ENCODE measurements at regions not wholly inside any gene's neighbourhood (a gene's known extent, or its start where the extent isn't known, plus 50 kb on each side); places are given as distances from the start of the nearest gene placed in this dataset.

DNA sequence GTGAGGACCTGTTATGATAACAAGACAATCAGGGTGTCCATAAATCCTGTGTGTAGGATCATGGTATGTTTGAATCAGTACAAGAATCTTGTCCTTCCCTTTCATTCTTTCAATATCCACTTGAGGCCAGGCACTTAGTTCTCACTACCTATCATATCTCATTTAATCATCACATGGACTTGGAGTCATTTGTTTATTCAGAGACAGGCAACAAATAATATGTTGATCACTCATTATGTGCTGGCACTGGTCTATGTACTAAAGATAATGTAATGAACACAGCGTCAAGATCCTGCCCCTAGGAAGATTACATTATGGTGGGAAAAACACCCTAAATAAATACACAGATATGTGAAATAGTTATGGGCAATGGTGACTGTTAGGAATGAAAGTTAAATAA is 342.6 kb downstream of the LPIN1 start:
- no peaks in the 10 kb centered on the region for H3K36me3 ChIP-seq (ENCODE audit: control insufficient read depth, insufficient read depth, low read length)
- no peak for DNase-seq (ENCODE audit: low read depth)
- TF ChIP-seq, protein P1, sequence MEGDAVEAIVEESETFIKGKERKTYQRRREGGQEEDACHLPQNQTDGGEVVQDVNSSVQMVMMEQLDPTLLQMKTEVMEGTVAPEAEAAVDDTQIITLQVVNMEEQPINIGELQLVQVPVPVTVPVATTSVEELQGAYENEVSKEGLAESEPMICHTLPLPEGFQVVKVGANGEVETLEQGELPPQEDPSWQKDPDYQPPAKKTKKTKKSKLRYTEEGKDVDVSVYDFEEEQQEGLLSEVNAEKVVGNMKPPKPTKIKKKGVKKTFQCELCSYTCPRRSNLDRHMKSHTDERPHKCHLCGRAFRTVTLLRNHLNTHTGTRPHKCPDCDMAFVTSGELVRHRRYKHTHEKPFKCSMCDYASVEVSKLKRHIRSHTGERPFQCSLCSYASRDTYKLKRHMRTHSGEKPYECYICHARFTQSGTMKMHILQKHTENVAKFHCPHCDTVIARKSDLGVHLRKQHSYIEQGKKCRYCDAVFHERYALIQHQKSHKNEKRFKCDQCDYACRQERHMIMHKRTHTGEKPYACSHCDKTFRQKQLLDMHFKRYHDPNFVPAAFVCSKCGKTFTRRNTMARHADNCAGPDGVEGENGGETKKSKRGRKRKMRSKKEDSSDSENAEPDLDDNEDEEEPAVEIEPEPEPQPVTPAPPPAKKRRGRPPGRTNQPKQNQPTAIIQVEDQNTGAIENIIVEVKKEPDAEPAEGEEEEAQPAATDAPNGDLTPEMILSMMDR (IDR thresholded peaks at IDR 0.05; ENCODE audit: insufficient read depth, low read length, poor library complexity, severe bottlenecking) = no peak
- no peaks in the 10 kb centered on the region for H3K27me3 ChIP-seq (ENCODE audit: control insufficient read depth, insufficient read depth, low read length)
- H3K4me3 ChIP-seq (ENCODE audit: low read depth, low read length) = no peak overlapping the region

DNA sequence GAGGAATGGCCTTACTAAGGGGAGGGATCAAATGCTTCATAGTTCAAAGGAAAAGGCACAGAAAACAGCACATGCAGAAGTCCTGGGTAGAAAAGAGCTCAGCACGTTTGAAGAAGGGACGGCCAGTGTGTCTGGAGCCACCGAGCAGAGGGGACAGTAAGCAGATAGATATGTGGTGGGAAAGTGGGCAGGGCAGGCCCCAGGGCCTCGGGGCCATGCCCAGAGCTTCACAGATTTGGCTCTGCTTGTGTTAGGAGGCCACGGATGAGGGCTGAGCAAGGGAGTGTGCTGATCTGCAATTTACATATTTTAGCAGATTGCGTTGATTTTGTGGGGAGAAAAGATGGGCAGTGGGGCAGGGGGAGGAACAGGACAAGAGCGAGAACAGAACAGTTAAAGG is 343.1 kb downstream of the LPIN1 start:
- Histone ChIP-seq H3K36me3 (ENCODE audit: control insufficient read depth, insufficient read depth, low read length) (no peaks in the 10 kb centered on the region), H3K4me3 (ENCODE audit: low read depth, low read length) (no peak overlapping the region), H3K27me3 (ENCODE audit: control insufficient read depth, insufficient read depth, low read length) (no peaks in the 10 kb centered on the region)
- TF ChIP-seq, protein P1 (IDR thresholded peaks at IDR 0.05; ENCODE audit: insufficient read depth, low read length, poor library complexity, severe bottlenecking) = no peak
- DNase-seq (ENCODE audit: low read depth) = no peak

DNA sequence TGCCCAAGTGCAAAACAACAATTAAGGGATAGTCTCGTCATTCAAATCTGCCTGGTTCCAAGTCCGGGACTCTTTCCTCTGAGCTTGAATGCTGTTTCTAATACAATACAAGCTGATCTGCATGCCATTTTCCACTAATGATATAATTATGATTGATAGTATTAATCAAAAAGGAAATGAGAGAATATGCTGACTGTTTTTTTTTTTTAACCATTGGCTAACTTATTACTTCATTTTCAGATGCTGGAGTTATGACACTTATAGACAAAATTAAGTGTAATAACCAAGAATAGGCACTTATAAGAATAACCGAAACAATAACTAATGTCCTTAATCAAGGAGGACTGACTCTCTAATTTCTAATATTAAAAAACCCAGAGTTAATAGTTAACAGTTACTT is 343.6 kb downstream of the LPIN1 start:
- no peak for DNase-seq (ENCODE audit: low read depth)
- TF ChIP-seq, protein P1 (IDR thresholded peaks at IDR 0.05; ENCODE audit: insufficient read depth, low read length, poor library complexity, severe bottlenecking) = no peak
- no peak overlapping the region for H3K4me3 ChIP-seq (ENCODE audit: low read depth, low read length)
- no peaks in the 10 kb centered on the region for H3K36me3 ChIP-seq (ENCODE audit: control insufficient read depth, insufficient read depth, low read length)
- no peaks in the 10 kb centered on the region for H3K27me3 ChIP-seq (ENCODE audit: control insufficient read depth, insufficient read depth, low read length)

DNA sequence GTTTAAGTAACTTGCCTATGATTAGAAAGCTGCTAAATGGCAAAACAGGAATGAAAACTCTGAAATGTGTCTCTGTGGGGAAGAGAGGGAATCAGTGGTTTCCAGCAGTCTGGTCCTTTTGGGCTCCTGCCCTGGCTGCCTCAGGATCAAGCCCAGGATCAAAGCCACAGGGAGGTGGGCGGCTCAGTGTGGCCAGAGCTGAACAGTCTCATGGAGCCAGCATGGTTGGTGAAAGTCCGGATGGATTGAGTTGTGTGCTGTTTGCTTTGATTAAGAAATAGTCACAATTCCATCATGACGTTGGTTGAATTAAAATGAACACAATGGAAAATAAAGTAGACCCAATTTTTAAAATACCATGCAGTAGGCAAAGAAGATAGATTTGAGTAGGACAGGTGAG is 344.2 kb downstream of the LPIN1 start:
- no peak for DNase-seq (ENCODE audit: low read depth)
- Histone ChIP-seq H3K4me3 (ENCODE audit: low read depth, low read length) (no peak overlapping the region), H3K36me3 (ENCODE audit: control insufficient read depth, insufficient read depth, low read length) (no peaks in the 10 kb centered on the region), H3K27me3 (ENCODE audit: control insufficient read depth, insufficient read depth, low read length) (no peaks in the 10 kb centered on the region)
- TF ChIP-seq, protein P1 (IDR thresholded peaks at IDR 0.05; ENCODE audit: insufficient read depth, low read length, poor library complexity, severe bottlenecking) = no peak

DNA sequence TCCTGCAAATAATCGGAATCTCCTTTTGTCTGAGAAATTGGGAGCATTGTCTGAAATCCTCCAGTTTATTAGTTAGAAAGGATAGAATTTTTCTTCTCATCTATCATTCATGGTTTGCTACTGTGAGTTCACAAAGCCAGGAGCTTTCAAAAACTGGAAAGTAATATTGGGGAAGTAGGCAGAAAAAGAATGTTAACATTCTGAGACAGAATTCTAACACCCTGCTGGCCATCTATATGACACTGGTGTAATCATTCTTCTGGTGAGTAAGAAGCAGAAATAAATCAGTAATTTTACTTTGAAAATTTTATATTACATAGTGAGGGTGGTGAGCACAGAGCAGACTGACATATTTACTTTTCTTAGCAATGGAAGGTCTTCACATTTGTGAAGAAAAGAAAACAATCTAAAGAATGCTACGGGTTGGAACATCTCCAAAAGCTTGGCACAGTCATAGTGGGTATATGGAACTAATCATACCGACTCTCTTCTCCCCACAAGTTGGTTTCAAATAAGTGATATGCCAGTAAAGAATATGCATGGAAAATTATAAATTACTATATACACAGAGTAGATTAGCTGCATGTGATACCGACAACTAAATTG is 344.9 kb downstream of the LPIN1 start:
- DNase-seq (ENCODE audit: low read depth) = no peak
- no peak overlapping the region for H3K4me3 ChIP-seq (ENCODE audit: low read depth, low read length)
- no peaks in the 10 kb centered on the region for H3K36me3 ChIP-seq (ENCODE audit: control insufficient read depth, insufficient read depth, low read length)
- TF ChIP-seq, protein P1 (IDR thresholded peaks at IDR 0.05; ENCODE audit: insufficient read depth, low read length, poor library complexity, severe bottlenecking) = no peak
- H3K27me3 ChIP-seq (ENCODE audit: control insufficient read depth, insufficient read depth, low read length) = no peaks in the 10 kb centered on the region

DNA sequence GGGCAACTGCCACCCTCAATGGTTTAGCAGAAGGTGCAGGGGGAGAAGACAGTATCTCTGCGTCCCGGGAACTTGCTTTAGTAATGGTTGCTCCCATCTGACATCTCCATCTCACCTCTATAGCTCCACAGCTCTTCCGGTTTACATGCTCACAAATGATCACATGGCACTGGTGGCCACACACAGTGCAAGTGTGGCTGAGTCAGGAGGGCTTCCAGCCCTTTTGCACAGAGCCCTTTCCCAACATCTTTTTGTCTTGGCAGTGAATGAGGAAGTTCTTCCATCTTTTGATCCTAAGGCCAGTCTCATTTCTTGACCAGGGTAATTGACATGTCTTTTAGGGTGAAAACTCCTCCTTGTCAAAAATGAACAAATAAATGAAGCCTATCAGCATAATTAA is 347.7 kb downstream of the LPIN1 start:
- Histone ChIP-seq H3K36me3 (ENCODE audit: control insufficient read depth, insufficient read depth, low read length) (no peaks in the 10 kb centered on the region), H3K4me3 (ENCODE audit: low read depth, low read length) (no peak overlapping the region), H3K27me3 (ENCODE audit: control insufficient read depth, insufficient read depth, low read length) (no peaks in the 10 kb centered on the region)
- DNase-seq (ENCODE audit: low read depth) = no peak
- TF ChIP-seq, protein P1 (IDR thresholded peaks at IDR 0.05; ENCODE audit: insufficient read depth, low read length, poor library complexity, severe bottlenecking) = no peak
